VCaP (cell line): ENCODE measurements at regions not wholly inside any gene's neighbourhood (a gene's known extent, or its start where the extent isn't known, plus 50 kb on each side); places are given as distances from the start of the nearest gene placed in this dataset.

Experiments
- H3K27ac ChIP-seq: fragments of 450-650 bp; 2 replicates; pipeline ENCODE4 v1.5.1; 2017
- TF ChIP-seq, protein P1 (sequence below): fragments of 450-650 bp; conservative IDR thresholded peaks from 2 replicates; pipeline ENCODE4 v1.5.1; 2017; ENCODE audit warnings: mild to moderate bottlenecking, moderate library complexity

DNA sequence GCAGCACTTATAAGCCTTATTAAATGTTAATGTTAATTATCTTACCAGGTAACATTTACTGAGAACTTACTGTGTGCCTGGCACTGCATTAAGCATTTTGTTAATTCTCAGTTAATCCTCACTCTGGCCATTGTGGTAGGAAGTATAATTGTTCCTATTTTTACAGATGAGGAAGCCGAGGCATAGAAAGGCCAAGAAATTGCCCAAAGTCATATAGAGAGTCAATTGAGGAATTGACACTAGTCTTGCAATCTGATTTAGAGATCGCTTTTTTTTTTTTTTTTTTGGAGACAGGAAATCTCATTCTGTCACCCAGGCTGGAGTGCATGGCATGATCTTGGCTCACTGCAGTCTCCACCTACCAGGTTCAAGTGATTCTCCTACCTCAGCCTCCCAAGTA is 132.6 kb upstream of the PROK2 start:
- TF ChIP-seq, protein P1, sequence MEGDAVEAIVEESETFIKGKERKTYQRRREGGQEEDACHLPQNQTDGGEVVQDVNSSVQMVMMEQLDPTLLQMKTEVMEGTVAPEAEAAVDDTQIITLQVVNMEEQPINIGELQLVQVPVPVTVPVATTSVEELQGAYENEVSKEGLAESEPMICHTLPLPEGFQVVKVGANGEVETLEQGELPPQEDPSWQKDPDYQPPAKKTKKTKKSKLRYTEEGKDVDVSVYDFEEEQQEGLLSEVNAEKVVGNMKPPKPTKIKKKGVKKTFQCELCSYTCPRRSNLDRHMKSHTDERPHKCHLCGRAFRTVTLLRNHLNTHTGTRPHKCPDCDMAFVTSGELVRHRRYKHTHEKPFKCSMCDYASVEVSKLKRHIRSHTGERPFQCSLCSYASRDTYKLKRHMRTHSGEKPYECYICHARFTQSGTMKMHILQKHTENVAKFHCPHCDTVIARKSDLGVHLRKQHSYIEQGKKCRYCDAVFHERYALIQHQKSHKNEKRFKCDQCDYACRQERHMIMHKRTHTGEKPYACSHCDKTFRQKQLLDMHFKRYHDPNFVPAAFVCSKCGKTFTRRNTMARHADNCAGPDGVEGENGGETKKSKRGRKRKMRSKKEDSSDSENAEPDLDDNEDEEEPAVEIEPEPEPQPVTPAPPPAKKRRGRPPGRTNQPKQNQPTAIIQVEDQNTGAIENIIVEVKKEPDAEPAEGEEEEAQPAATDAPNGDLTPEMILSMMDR: no peak
- H3K27ac ChIP-seq: no peak overlapping the region

DNA sequence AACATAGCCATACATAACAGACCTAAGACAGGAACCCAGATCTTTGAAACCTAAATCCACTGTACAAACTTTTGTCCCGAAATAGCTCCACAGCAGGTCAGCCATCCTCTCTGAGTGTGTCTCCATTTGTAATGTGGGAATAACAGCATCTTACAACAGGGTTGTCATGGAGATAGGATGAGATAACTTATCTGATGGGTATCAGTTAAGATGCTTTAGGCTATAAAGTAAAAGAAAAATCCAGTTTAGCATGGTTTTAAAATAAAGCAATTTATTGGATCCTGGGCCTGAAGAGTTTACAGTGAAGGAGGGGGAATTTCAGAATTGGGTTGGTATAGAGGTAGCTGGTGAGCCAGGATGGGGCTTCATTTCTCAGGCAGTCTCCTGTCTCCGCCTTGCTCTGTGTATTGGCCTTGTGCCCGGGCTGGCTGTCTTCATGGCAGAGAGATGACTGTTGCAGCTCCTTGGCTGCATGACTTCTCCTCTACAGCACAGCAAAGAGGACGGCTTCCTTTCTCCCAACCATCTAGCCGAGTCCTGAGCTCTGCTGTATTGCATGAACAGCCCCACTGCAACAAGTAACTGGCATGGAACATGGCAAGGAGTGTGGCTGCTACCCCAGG is 131.9 kb upstream of the PROK2 start:
- TF ChIP-seq, protein P1: no peak
- H3K27ac ChIP-seq: no peak overlapping the region

DNA sequence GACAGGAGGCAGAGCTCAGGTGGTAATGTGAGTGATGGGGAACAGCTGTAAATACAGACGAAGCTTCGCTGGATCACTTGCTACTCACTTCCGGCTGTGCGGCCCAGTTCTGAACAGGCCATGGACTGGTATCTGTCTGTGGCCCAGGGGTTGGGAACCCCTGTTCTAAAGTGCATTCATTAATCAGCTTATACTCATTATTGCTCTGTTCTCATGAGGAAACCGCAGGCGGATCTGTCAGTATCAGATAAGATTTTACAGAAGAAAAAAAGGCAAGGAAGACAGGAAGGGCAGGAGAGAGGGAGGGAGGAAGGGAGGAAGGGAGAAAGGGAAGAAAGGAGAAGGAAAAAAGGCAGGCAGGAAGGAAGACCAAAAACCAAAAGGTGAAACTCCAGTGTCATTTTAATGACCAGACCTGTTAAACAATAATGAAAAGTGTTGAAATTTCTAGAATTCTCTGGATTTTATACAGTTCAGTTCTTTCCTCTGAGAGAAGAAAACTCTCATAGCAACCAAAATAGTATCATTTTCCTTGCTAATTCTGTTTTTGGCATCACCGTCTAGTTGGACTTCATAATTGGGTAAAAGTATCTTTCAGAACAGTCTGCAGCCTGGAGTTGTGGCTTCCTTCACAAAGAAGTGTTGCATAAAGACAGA is 128.0 kb upstream of the PROK2 start:
- no peak overlapping the region for H3K27ac ChIP-seq
- TF ChIP-seq, protein P1: no peak

DNA sequence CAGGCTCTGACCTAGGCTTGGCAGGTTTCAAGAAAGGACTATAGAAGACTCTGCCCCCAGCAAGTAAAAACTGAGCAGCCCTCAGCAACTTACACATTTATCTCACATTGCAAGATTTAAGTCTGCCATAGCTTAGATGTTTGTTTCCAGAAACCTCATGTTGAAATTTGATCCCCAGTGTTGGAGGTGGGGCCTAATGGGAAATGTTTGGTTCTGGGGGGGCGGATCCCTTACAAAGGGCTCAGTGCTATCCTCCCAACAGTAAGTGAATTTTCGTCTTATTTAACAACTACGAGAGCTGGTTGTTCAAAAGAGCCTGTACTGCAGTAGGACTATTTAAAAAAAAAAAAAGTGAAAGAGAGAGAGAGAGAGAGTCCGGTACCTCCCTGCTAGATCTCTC is 125.2 kb upstream of the PROK2 start:
- no peak overlapping the region for H3K27ac ChIP-seq
- TF ChIP-seq, protein P1: no peak

DNA sequence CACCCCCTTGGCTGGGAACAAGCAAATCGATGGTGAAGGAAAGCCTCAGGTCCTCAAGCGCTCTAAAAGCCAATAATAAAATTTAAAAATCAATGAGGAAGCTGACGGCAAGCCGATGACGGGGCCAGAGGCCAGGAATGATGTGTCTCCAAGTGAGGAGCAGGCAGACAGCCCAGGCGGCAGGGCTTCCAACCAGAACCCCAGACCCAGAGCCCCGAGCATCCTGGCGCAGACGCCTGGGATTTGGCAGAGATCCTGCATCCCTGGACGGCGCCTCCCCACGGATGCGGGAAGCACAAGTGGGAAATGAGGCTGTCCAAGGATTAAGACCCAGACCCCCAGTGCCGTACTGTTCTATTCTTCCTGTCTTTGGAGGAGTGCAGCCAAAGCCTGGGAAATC is 123.0 kb upstream of the PROK2 start:
- TF ChIP-seq, protein P1: no peak
- H3K27ac ChIP-seq: no peak overlapping the region

DNA sequence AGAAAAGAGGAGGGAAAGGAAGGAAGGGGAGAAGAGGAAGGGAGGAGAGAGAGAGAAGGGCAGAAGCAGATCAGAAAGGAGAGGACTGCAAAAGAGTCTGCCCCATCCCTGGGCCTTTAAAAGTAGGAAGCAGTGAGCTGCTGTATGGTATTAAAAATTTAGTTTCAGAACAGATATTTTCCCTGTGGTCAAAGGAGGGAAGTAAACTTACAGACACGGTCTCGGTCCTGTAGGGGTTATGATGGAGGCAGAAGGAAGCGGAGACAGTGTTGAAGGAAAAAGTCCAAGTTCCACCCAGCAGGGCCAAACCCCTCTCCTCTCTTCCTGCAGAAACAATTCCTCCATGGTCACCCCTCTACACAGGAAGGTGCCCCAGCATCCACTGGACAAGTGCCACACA is 122.0 kb upstream of the PROK2 start:
- TF ChIP-seq, protein P1: no peak
- no peak overlapping the region for H3K27ac ChIP-seq

DNA sequence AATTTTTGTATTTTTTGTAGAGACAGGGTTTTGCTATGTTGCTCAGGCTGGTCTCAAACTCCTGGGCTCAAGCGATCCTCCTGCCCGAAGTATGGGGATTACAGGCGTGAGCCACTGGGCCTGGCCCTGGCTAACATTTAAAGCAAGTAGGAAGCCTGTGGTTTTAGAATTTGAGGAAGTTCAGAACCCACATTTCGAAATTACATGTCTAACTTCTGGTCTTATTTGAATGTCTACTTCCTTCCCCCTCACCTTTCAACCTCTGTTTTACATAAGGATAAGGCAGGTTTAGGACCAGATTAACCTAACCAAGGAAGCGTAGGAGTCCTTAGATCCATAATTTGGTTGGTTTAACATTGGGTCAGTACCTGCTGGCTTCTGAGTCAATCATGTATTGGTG is 120.5 kb upstream of the PROK2 start:
- TF ChIP-seq, protein P1: no peak

More for the DNA sequence above, 120.5 kb upstream of the PROK2 start:
- H3K27ac ChIP-seq: no peak overlapping the region
